Stimulated activated CD4-positive, alpha-beta T cell treated with anti-CD3 and anti-CD28 coated beads, Interleukin-4, amount 100 ng/mL, for 4 hours (primary cell): ENCODE measurements at regions not wholly inside any gene's neighbourhood (a gene's known extent, or its start where the extent isn't known, plus 50 kb on each side); places are given as distances from the start of the nearest gene placed in this dataset.
"Not testable (repeated sequence)": the region's sequence is repeated elsewhere in the genome, so short reads cannot be mapped to it uniquely, and the experiment has no call there.

Experiments used
- DNase-seq, 2 experiments: peaks; one replicate each; pipeline ENCODE4 v3.0.0-alpha.2; 2020

DNA sequence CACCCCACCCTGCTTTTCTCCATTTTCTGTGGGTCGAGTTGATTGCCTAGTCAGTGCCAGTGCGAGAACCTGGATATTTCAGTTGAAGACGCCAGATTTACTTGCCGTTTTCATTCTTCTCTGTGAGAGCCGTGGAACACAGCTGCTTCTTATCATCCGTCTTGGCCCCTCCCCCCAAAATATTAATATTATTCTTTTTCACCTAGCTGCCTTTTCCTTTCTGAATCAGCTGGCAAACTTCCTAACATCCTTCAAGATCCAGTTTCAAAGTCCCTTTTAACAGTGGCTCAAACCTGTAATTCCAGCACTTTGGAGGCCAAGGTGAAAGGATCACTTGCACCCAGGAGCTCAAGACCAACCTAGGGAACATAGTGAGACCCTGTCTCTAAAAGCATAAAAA lies 117.1 kb upstream of the RASA1 start:
- no peak for DNase-seq

DNA sequence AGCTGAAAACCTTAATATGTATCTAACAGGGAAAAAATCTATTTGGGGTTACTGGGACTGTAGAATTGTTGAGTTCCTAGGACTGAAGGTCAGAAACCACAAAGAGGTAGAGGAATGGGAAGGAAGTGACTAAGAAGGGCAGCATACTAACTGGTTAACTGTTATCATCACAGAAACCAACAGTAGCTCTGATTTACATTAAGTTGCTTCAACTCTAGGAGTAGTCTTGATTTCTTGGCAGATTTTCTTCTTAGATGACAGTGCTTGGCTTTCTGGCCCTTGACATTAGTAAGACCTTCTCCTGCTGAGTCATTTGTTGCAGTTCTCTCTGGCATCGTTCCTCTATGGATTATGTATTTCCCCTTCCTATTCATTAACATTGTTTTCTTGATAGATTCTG lies 116.1 kb upstream of the RASA1 start:
- no peak for DNase-seq

DNA sequence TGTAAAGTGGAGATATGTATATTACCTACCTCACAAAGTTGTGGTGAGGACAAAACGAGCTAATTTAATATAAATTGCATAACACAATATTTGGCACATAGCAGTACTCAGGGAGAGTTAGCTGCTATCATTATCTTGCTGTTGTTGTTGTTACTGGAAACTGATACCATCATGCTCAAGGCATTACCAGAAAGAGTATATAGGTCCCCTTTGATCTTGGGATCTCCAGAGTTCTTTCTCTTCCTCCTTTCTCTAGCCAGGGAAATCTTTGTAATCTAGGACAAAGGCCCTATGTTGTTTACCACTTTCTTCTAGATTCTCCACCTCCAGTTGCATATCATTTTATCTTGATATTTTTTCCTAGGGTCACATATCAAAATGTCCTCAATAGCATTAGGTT lies 114.8 kb upstream of the RASA1 start:
- no peak for DNase-seq

DNA sequence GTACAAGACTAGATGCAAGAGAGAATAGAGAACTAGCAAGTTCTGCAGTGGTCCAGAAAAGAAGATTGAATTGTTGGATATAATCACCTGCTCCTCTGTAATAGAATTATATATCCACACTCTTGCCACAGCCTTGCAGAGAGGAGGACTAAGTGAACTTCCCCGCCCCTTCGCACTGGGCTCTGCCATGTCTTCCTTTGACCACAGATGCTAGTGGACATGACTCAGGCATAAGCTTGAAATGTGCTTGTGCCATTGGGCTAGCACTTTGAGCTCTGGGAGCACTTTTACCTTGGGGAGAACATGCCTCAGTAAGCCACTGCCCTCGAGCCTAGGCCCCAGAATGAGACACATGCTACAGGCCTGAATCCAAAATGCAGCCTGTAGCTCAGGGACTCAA lies 113.5 kb upstream of the RASA1 start:
- no peak for DNase-seq

DNA sequence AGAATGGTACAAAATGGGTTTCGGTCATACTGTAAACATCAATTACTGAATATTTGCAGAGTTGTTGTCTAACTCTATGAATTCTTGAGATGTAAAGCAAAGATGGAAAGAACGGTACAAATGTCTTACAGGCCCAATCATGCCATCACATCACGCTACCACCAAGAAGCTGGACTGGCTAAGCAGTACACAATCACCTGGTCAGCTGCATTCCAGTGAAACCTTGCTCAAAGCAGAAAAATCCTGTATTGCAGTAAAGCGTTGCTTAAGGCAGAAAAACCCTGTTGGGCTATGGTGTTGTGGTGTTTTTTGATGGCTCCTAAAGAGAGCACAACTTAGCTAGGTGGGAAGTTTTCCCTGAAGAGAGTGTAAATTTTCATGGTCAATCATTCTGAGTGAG lies 112.6 kb upstream of the RASA1 start:
- DNase-seq: no peak

GRCh38 chr5:87156631-87157030 lies 111.1 kb upstream of the RASA1 start:
- DNase-seq: no peak

- DNase-seq: no peak
Measured at GRCh38 chr5:87164409-87164808, 103.3 kb upstream of the RASA1 start.

GRCh38 chr5:87169300-87169991 lies 98.2 kb upstream of the RASA1 start:
- DNase-seq: no peak

GRCh38 chr5:87170799-87171198 lies 96.9 kb upstream of the RASA1 start:
- DNase-seq: no peak

- no peak for DNase-seq
Measured at GRCh38 chr5:87182649-87183048, 85.0 kb upstream of the RASA1 start.

DNA sequence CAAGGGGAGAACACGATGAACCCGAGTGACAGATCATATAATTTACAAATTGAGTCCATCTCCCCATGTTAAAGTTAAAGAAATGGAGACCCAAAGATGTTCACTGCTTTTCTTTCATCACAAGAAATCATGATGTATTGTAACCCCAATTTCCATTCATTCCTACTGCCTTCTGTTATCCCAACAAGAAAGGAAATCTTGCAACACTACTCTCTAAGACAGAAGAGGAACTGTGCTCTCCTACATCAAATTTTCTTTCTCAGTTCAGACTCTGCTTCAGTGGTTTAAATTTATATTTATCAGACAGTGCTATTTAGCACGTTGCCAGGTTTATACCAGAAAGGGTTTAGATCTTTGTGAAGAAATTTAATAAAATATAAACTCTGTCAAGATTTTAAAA lies 83.8 kb upstream of the RASA1 start:
- DNase-seq: no peak

GRCh38 chr5:87184605-87185004 lies 83.1 kb upstream of the RASA1 start:
- no peak for DNase-seq

GRCh38 chr5:87185838-87186237 lies 81.8 kb upstream of the RASA1 start:
- DNase-seq: no peak

GRCh38 chr5:87188391-87188790 lies 79.3 kb upstream of the RASA1 start:
- no peak for DNase-seq

GRCh38 chr5:87190041-87190440 lies 77.6 kb upstream of the RASA1 start:
- no peak for DNase-seq

DNA sequence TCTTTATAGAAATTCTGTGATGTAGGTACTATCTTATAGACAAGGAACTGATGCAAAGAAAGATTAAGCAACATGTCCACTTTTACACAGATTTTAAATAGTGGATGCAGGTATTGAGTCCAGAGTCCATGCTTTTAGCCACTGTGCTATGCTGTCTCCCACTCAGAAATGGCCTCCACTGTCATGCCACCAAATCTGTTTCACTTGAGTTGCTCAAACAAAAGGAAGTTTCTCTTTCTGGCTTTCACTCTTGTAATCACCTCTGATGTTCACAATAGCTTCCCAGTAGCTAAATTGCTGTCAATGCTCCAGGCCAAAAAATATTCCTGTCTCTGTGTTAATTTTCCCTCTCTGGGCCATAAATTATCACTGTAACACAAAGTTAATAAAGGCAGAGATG lies 77.0 kb upstream of the RASA1 start:
- DNase-seq: no peak

DNA sequence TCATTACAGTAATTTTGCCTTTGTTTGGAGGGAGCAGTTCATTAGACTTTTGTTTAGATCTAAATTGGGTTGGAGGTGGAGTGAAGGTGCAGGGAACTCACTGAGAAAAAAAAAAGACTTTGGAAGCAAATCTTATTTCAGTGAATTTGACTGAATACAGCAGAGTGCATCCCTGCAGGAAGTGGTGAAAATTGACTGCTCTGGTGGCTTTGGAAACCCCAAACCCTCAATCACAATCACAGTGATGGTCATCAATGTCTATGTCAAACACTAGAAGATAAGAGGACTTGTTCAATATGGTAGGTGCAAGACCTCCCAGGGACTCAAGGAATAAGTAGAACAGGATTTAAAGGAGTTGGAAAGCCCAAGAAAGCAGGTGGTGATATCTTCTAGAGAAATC lies 76.0 kb upstream of the RASA1 start:
- DNase-seq: no peak

DNA sequence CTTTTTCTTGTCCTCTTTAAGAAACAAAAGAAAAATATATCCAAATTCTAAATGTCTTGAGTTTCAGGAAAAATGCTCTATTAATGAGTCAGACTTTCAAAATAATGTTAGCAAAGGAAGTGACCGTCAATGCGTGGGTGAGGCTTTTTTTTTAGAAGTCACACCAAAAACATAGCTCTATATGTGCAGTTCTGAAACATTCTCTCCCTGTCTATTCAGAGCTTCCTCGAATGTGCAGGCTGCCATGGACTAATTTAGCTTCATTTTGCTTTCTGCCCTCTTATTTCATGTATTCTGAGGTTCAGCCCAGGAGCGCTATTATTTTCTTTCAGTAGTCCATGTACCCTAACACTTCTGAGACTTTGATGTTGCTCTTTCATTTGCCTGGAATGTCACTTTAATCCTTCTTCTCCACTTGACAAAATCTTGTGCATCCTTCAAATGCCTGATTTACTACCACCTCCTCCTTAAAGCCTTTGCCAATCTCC lies 72.5 kb upstream of the RASA1 start:
- peak in 1 of 2 experiments; percentile 20 for DNase-seq

DNA sequence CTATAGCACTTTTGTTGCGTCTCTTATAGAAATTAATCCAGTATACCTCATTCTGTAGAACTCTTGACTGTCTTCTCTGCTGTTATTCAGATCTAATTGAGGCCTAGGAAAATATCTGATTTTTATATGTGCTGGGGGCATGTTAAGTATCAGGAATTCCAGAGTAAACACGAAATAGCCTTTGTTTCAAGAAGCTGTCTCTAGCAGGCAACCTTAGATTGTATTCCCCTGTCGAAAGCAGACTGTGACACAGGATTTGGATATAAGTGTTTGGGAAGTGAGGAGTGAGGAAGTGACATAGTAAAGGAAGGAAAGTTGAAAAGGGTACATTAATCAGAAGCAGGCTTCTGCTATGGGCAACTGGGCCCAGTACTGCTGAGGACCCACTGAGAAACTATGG lies 72.1 kb upstream of the RASA1 start:
- DNase-seq: no peak

DNA sequence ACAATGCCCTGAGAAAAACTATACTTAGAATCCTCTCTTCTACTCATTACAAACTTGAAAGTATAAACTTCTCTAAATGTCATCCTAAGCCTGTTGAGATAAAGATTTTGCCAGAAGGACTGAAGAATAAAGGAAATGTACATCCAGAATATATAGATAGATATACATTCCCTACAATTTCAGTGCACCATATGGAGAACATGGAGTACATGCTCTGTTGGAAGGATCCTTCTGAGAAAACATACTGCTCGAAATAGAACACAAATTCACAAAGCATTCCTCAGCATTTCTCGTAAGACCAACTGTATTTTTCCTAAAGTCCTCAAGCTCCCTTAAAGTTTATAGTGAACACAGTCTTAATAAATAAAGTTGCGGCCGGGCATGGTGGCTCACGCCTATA lies 69.7 kb upstream of the RASA1 start:
- no peak for DNase-seq

DNA sequence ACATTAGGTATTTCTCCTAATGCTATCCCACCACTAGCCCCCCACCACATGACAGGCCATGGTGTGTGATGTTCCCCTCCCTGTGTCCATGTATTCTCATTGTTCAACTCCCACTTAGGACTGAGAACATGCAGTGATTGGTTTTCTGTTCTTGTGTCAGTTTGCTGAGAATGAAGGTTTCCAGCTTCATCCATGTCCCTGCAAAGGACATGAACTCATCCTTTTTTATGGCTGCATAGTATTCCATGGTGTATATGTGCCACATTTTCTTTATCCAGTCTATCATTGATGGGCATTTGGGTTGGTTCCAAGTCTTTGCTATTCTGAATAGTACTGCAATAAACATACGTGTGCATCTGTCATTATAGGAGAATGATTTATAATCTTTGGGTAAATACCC lies 68.4 kb upstream of the RASA1 start:
- DNase-seq: not testable (repeated sequence)

GRCh38 chr5:87199704-87200103 lies 68.0 kb upstream of the RASA1 start:
- not testable (repeated sequence) for DNase-seq

- no peak for DNase-seq
Measured at GRCh38 chr5:87210076-87210475, 57.6 kb upstream of the RASA1 start.

DNA sequence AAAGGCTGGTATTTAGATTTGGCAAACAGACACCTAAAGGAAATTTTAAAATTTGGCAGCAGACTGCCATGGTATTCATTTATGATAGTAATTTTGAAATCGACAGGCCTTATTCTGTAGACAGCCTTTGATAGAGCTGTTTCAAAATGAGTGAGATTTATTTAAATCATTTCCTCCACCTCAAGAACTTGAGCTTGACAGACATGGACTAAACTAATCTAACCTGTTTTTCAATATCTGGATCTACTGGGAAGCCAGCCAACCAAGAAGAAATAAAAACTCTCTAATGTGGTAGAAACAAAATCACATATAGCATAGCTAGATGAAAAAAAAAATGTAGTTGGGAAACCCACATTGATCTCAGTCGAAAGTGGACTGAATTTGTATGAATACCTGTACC lies 56.9 kb upstream of the RASA1 start:
- DNase-seq: no peak

DNA sequence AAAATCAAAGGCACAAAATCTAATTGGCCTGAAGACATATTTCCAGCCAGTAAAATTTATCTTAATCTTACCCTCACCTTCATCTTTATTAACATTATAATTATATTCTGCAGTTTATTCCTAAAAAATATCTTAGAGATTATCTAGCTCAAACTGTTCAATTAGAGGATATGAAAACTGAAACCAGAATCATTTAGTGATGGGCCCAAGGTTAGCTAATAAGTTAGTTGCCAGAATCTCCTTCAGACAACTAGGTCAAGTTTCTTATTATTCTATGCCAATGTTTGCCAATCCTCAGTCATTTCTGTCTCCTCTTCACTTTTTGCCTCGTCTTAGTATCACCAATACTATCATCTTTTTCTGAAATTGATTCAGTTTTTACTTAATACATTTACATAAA lies 56.0 kb upstream of the RASA1 start:
- DNase-seq: no peak
